Kidney epithelial cell (primary cell): ENCODE measurements at regions not wholly inside any gene's neighbourhood (a gene's known extent, or its start where the extent isn't known, plus 50 kb on each side); places are given as distances from the start of the nearest gene placed in this dataset.
"Not testable (repeated sequence)": the region's sequence is repeated elsewhere in the genome, so short reads cannot be mapped to it uniquely, and the experiment has no call there.

Experiments used
- DNase-seq: peaks from one replicate; pipeline ENCODE4 v3.0.0-alpha.2; 2010; ENCODE audit warnings: low read depth
- H3K27me3 ChIP-seq: 2 replicates; pipeline ENCODE4 v1.6.0; 2011; ENCODE audit warnings: low read length; ENCODE audit not compliant: control insufficient read depth, insufficient read depth
- H3K36me3 ChIP-seq: 2 replicates; pipeline ENCODE4 v1.5.1; 2011; ENCODE audit warnings: low read length; ENCODE audit not compliant: control insufficient read depth, insufficient read depth
- H3K4me3 ChIP-seq: 2 replicates; pipeline ENCODE4 v1.5.1; 2011; ENCODE audit warnings: low read depth, mild to moderate bottlenecking, control low read depth, low read length
- TF ChIP-seq, protein P1 (sequence below): IDR thresholded peaks from 2 replicates; pipeline ENCODE4 v1.5.1; 2011; ENCODE audit warnings: mild to moderate bottlenecking, moderate library complexity, low read length, control low read depth, inconsistent platforms; ENCODE audit not compliant: insufficient read depth, poor library complexity, severe bottlenecking

DNA sequence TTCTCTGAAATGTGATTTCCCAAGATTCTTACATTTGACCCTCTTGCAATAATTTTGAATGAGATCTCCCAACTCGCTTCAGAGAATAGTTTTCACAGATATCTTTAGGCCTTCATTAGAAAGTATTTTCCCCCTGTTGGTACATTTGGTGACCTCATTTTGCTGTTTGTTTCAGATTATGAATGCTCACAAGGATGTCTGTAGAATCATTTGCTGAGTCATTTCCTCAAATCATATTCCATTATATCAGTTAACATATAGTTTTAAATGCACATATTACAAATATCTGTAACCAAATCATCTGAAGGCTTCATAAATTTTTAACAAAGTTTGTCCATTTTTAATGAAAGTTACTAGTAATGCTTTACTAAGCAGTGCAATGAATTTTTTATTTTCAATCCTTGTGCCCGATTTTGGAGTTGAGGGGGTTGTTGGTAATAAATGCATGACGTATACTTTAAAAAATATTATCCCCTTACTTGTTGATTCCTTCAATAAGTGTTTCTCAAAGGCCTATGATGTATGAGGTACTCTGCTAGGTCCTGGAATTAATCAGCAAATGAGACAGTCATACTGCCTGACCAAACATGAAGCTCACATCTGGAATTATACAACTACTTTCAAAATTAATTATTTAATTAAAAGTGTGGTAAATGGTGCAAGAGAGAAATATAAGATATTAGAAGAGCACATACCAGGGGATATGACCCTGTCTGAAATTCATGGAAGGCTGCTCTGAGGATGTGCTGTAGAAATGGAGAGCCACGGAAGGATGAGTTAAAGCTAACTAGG lies 126.9 kb upstream of the RAP1B start:
- Histone ChIP-seq H3K36me3 (no peaks in the 10 kb centered on the region), H3K27me3 (peaks cover 3% of the 10 kb centered on the region), H3K4me3 (no peak overlapping the region)
- DNase-seq, result no peak
- TF ChIP-seq, protein P1, sequence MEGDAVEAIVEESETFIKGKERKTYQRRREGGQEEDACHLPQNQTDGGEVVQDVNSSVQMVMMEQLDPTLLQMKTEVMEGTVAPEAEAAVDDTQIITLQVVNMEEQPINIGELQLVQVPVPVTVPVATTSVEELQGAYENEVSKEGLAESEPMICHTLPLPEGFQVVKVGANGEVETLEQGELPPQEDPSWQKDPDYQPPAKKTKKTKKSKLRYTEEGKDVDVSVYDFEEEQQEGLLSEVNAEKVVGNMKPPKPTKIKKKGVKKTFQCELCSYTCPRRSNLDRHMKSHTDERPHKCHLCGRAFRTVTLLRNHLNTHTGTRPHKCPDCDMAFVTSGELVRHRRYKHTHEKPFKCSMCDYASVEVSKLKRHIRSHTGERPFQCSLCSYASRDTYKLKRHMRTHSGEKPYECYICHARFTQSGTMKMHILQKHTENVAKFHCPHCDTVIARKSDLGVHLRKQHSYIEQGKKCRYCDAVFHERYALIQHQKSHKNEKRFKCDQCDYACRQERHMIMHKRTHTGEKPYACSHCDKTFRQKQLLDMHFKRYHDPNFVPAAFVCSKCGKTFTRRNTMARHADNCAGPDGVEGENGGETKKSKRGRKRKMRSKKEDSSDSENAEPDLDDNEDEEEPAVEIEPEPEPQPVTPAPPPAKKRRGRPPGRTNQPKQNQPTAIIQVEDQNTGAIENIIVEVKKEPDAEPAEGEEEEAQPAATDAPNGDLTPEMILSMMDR, result no peak

DNA sequence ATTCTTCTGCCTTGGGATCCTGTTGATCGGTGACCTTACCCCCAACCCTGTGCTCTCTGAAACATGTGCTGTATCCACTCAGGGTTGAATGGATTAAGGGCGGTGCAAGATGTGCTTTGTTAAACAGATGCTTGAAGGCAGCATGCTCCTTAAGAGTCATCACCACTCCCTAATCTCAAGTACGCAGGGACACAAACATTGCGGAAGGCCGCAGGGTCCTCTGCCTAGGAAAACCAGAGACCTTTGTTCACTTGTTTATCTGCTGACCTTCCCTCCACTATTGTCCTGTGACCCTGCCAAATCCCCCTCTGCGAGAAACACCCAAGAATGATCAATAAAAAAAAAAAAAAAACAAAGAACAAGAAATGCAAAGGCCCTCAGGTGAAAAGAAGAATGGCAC lies 126.1 kb upstream of the RAP1B start:
- not testable (repeated sequence) for H3K36me3 ChIP-seq, DNase-seq, H3K27me3 ChIP-seq, H3K4me3 ChIP-seq

DNA sequence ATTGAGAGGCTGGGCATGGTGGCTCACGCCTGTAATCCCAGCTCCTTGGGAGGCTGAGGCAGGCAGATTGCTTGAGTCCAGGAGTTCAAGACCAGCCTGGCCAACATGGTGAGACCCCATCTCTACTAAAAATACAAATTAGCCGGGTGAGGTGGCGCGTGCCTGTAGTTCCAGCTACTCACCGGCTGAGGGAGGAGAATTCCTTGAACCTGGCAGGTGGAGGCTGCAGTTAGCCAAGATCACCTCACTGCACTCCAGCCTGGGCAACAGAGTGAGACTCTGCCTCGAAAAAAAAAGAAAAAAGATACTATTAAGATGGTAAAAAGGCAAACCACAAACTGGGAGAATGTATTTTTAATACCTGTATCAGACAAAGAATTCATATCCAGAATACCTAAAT lies 124.2 kb upstream of the RAP1B start:
- not testable (repeated sequence) for DNase-seq, H3K4me3 ChIP-seq, H3K27me3 ChIP-seq, H3K36me3 ChIP-seq

DNA sequence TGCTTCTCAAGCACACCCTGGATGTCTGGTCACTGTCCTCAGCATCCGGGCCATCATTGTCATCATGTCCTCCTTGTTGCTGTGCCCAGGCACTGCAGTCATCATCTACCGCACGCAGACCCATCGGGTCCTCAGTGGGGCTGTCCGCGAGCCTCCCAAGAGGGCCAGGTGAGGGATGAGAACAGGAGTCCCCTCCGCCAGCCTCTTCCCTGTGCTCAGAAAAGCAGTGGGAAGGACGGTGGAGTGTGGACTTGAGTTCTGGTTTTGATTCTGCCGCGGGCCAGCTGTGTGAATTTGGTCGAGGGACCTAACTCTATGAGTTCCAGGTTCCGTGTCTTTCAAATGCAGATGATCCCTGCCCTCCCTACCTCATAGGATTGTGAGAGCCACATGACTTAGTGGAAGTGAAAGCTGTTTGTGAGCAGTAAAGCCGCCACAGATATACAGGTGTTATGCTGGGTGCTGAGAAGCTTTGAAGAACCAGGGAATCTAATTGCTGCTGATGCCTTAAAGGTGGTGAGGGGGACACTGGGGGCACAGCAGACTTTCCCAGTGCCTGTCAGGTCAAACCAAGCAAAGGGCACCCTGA lies 122.9 kb upstream of the RAP1B start:
- TF ChIP-seq, protein P1, result no peak
- no peaks in the 10 kb centered on the region for H3K36me3 ChIP-seq
- no peak overlapping the region for H3K4me3 ChIP-seq
- peaks cover 3% of the 10 kb centered on the region for H3K27me3 ChIP-seq
- DNase-seq, result no peak

DNA sequence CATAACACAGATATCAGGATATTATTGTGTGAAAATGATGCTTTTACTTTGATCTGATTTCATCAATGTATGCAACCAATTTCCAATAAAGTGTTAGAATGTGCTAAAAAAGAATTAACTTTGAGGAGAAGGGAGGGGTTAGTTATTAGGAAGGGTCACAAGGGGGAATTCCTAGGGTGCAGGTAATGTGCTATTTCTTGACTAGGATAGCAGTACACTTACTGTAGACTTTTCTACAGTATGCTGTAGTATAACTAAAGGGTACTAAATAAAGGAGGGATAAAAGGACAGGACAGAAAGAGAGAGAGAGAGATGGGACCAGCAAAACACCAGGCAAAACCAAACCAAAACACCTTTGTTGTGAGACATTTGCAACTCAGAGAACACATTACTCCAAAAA lies 121.4 kb upstream of the RAP1B start:
- Histone ChIP-seq H3K27me3 (peaks cover 3% of the 10 kb centered on the region), H3K4me3 (no peak overlapping the region), H3K36me3 (no peaks in the 10 kb centered on the region)
- DNase-seq, result no peak
- TF ChIP-seq, protein P1, result no peak

DNA sequence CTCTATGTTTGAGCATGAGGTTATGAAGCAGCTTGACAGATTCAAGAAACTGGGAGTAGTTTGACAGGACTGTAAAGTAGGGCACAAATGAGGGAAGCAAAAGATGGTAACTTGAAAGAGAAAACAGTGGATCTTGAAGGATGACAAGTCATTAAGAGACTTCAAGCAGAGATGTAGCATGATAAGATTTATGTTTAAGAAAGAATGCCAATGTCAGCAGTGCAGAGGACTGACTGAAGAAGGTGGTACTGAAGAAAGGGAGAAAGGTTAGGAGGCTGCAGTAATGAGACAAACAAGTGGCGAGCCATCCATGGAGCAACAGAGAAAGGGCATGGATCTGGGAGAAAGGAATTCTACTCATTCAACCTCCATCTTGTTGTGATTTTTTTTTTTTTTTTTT lies 120.2 kb upstream of the RAP1B start:
- no peak for DNase-seq
- no peaks in the 10 kb centered on the region for H3K36me3 ChIP-seq
- TF ChIP-seq, protein P1, result no peak
- H3K27me3 ChIP-seq, result peaks cover 3% of the 10 kb centered on the region
- H3K4me3 ChIP-seq, result no peak overlapping the region
